ENCODE measurements at regions not wholly inside any gene's neighbourhood (a gene's known extent, or its start where the extent isn't known, plus 50 kb on each side); places are given as distances from the start of the nearest gene placed in this dataset.

DNA sequence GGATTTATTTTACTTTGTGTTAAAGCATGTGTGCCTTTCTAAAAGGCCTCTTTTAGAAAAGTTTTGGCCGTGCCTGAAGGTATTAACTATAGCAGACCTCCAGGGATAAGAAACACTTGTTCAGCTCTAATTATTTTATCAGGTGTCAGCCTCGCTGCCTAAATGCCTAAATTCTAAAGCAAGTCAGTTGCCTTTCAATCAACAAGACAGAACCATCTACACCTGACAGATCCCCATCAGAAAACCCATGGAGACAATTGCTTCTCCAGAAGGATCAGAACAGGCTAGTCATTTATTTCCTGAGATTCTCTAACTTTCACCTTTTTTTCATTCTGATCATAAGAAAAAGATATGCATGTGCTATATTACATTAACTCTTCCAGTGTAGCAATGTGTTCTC, 171.4 kb upstream of the GPC6 start:
- no peak overlapping the region for H3K27ac ChIP-seq
- 66% methylated on average over 2 of the region's 2 CpGs for WGBS (ENCODE audit: insufficient coverage, low coverage, low lambda C conversion rate, missing lambda C conversion rate)
- no peaks in the 10 kb centered on the region for H3K9me3 ChIP-seq
- no peak for TF ChIP-seq POLR2A (IDR thresholded peaks at IDR 0.05)
- TF ChIP-seq, protein P1, sequence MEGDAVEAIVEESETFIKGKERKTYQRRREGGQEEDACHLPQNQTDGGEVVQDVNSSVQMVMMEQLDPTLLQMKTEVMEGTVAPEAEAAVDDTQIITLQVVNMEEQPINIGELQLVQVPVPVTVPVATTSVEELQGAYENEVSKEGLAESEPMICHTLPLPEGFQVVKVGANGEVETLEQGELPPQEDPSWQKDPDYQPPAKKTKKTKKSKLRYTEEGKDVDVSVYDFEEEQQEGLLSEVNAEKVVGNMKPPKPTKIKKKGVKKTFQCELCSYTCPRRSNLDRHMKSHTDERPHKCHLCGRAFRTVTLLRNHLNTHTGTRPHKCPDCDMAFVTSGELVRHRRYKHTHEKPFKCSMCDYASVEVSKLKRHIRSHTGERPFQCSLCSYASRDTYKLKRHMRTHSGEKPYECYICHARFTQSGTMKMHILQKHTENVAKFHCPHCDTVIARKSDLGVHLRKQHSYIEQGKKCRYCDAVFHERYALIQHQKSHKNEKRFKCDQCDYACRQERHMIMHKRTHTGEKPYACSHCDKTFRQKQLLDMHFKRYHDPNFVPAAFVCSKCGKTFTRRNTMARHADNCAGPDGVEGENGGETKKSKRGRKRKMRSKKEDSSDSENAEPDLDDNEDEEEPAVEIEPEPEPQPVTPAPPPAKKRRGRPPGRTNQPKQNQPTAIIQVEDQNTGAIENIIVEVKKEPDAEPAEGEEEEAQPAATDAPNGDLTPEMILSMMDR (IDR thresholded peaks at IDR 0.05) = no peak
- intact Hi-C loops (cut with DNase I) = no loop called here
- H3K36me3 ChIP-seq = no peaks in the 10 kb centered on the region
- DNase-seq (no peak), ATAC-seq (no peak)
- H3K4me3 ChIP-seq = no peak overlapping the region
- no peaks in the 10 kb centered on the region for H3K4me1 ChIP-seq
- H3K27me3 ChIP-seq = no peaks in the 10 kb centered on the region

DNA sequence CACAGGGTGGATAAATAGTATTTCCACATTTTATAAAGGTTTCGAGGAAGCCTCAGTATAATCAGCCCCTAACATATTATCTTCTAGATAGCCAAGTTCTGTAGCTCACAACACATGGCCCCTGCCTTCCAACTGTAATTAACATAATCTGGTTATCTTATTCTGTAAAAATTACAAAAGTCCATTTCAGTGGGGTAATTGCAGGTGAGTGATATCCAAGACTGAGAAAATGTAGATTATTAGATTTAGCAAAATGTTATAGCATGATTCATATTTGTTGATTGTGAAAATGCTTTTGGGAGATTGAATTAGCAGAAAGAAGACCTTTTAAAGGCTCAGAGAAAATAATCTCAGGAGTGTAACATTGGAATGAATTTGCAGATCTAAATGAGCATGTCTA, 168.3 kb upstream of the GPC6 start:
- no peak for DNase-seq
- Histone ChIP-seq H3K27me3 (no peaks in the 10 kb centered on the region), H3K4me1 (no peaks in the 10 kb centered on the region), H3K27ac (no peak overlapping the region), H3K36me3 (no peaks in the 10 kb centered on the region), H3K4me3 (no peak overlapping the region), H3K9me3 (no peaks in the 10 kb centered on the region)
- TF ChIP-seq, protein P1 (IDR thresholded peaks at IDR 0.05) = no peak
- TF ChIP-seq POLR2A (IDR thresholded peaks at IDR 0.05) = no peak
- WGBS (ENCODE audit: insufficient coverage, low coverage, low lambda C conversion rate, missing lambda C conversion rate) = 71% methylated on average over 1 of the region's 1 CpG
- intact Hi-C loops (cut with DNase I) = no loop called here
- no peak for ATAC-seq

- no peaks in the 10 kb centered on the region for H3K27me3 ChIP-seq
- no peaks in the 10 kb centered on the region for H3K36me3 ChIP-seq
- no peaks in the 10 kb centered on the region for H3K9me3 ChIP-seq
- DNase-seq (no peak), ATAC-seq (no peak)
- H3K27ac ChIP-seq = no peak overlapping the region
- H3K4me1 ChIP-seq = no peaks in the 10 kb centered on the region
- TF ChIP-seq POLR2A (IDR thresholded peaks at IDR 0.05) = no peak
- TF ChIP-seq, protein P1 (IDR thresholded peaks at IDR 0.05) = no peak
- intact Hi-C loops (cut with DNase I) = no loop called here
- 72% methylated on average over 5 of the region's 5 CpGs for WGBS (ENCODE audit: insufficient coverage, low coverage, low lambda C conversion rate, missing lambda C conversion rate)
- H3K4me3 ChIP-seq = no peak overlapping the region
These were observed 166.5 kb upstream of the GPC6 start for GRCh38 chr13:93060144-93060543.

DNA sequence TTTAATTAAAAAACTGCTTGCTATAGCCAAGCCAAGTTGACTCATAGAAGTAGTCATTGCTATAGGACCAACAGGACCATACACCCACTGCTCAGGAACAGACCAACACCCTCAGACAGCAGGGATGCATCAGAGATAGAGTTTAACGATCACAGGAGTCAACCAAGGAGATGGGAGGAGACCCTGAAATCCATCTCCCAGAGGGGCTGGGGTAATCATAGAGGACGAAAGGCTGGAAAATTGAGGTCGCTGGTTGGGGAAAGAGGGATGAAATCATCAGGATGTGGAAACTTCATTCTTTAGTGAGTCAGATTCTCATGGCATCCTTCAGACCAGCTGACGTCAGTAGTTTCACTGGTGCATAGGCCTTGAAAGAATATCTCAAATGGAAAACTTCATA, 160.4 kb upstream of the GPC6 start:
- no peak for TF ChIP-seq POLR2A (IDR thresholded peaks at IDR 0.05)
- TF ChIP-seq, protein P1 (IDR thresholded peaks at IDR 0.05) = no peak
- no peaks in the 10 kb centered on the region for H3K4me1 ChIP-seq
- H3K36me3 ChIP-seq = no peaks in the 10 kb centered on the region
- H3K4me3 ChIP-seq = no peak overlapping the region
- intact Hi-C loops (cut with DNase I) = no loop called here
- 90% methylated on average over 4 of the region's 4 CpGs for WGBS (ENCODE audit: insufficient coverage, low coverage, low lambda C conversion rate, missing lambda C conversion rate)
- H3K27me3 ChIP-seq = no peaks in the 10 kb centered on the region
- H3K9me3 ChIP-seq = no peaks in the 10 kb centered on the region
- DNase-seq (no peak), ATAC-seq (no peak)
- H3K27ac ChIP-seq = no peak overlapping the region

DNA sequence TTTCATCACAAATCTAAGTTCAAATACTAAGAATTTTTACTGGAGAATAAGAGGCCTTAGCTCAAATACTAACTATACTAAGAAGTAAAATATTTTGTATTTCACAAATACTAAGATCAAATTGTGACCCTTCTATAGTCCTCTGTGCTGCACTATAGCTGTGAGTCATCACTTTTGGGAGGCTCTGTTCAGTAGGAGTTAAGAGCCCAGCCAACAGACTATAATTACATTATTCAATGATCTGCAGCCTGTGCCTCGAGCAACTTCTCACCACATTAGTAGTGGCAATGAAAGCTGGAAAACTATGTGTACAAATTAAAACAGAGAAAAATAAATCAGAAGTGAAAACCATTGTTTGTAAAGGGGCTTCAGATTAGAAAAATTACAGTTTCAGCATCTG, 147.3 kb upstream of the GPC6 start:
- DNase-seq (no peak), ATAC-seq (no peak)
- WGBS (ENCODE audit: insufficient coverage, low coverage, low lambda C conversion rate, missing lambda C conversion rate) = 57% methylated on average over 1 of the region's 1 CpG
- no peaks in the 10 kb centered on the region for H3K36me3 ChIP-seq
- intact Hi-C loops (cut with DNase I) = no loop called here
- H3K9me3 ChIP-seq = no peaks in the 10 kb centered on the region
- no peak overlapping the region for H3K27ac ChIP-seq
- H3K27me3 ChIP-seq = no peaks in the 10 kb centered on the region
- no peak overlapping the region for H3K4me3 ChIP-seq
- no peaks in the 10 kb centered on the region for H3K4me1 ChIP-seq
- TF ChIP-seq POLR2A (IDR thresholded peaks at IDR 0.05) = no peak
- TF ChIP-seq, protein P1 (IDR thresholded peaks at IDR 0.05) = no peak
